H1 (cell line): ENCODE measurements at regions not wholly inside any gene's neighbourhood (a gene's known extent, or its start where the extent isn't known, plus 50 kb on each side); places are given as distances from the start of the nearest gene placed in this dataset.
"Not testable (repeated sequence)": the region's sequence is repeated elsewhere in the genome, so short reads cannot be mapped to it uniquely, and the experiment has no call there.

Experiments
- CHD2 ChIP-seq: IDR thresholded peaks from 2 replicates; pipeline ENCODE4 v1.6.1; 2012; ENCODE audit warnings: low read length, improper control_type of control experiment
- EP300 ChIP-seq, 2 experiments: IDR thresholded peaks; 1 replicate in 1 of 2; 2 replicates in 1 of 2; pipeline ENCODE4 v1.6.1; 2011 to 2012; ENCODE audit warnings: low read depth in 2 of 2, low read length in 2 of 2, mild to moderate bottlenecking in 2 of 2, borderline replicate concordance in 1 of 2, inconsistent platforms in 1 of 2, moderate library complexity in 1 of 2
- EZH2 ChIP-seq: fragments of 200-600 bp; sonication (generic); IDR thresholded peaks from 2 replicates; pipeline ENCODE4 v1.7.1; 2012; ENCODE audit warnings: low read depth, mild to moderate bottlenecking, moderate library complexity, low read length, inconsistent platforms; ENCODE audit not compliant: severe bottlenecking
- FOSL1 ChIP-seq: IDR thresholded peaks from 2 replicates; pipeline ENCODE4 v1.6.1; 2011; ENCODE audit warnings: mild to moderate bottlenecking, low read depth, low read length, moderate library complexity; ENCODE audit not compliant: insufficient read depth
- HDAC2 ChIP-seq, 2 experiments: fragments of 300-600 bp in 1 of 2; sonication (generic) in 1 of 2; IDR thresholded peaks; 2 replicates each; pipeline ENCODE4 v1.6.1; 2011 to 2012; ENCODE audit warnings: low read depth in 2 of 2, low read length in 2 of 2, mild to moderate bottlenecking in 2 of 2, moderate library complexity in 2 of 2, borderline replicate concordance in 1 of 2, inconsistent platforms in 1 of 2
- MAFK ChIP-seq: IDR thresholded peaks from 2 replicates; pipeline ENCODE4 v1.6.1; 2012; ENCODE audit warnings: low read depth, mild to moderate bottlenecking, improper control_type of control experiment, low read length
- POLR2A ChIP-seq, 2 experiments: IDR thresholded peaks; 1 replicate in 1 of 2; 2 replicates in 1 of 2; pipeline ENCODE4 v1.6.1; 2011; ENCODE audit warnings: low read depth in 2 of 2, low read length in 2 of 2, mild to moderate bottlenecking in 2 of 2; ENCODE audit errors: control extremely low read depth in 1 of 2
- RBBP5 ChIP-seq: IDR thresholded peaks from 2 replicates; pipeline ENCODE4 v1.7.1; 2012; ENCODE audit warnings: low read depth, mild to moderate bottlenecking, inconsistent platforms, low read length, moderate library complexity, borderline replicate concordance
- SIRT6 ChIP-seq: IDR thresholded peaks from one replicate; pipeline ENCODE4 v1.7.1; 2012; ENCODE audit warnings: low read length, inconsistent platforms
- SP1 ChIP-seq: IDR thresholded peaks from 2 replicates; pipeline ENCODE4 v1.6.1; 2011; ENCODE audit warnings: low read depth, low read length
- YY1 ChIP-seq: IDR thresholded peaks from 2 replicates; pipeline ENCODE4 v1.6.1; 2011; ENCODE audit warnings: low read depth, mild to moderate bottlenecking, low read length
- ZNF274 ChIP-seq: IDR thresholded peaks from 2 replicates; pipeline ENCODE4 v1.7.0; 2012; ENCODE audit warnings: low read length, borderline replicate concordance; ENCODE audit errors: extremely low read depth
- TF ChIP-seq, protein P1 (sequence below), 3 experiments: IDR thresholded peaks; 1 replicate in 2 of 3; 2 replicates in 1 of 3; pipeline versions ENCODE4 v1.5.1 to v1.6.1; 2011; ENCODE audit warnings: low read length in 3 of 3, mild to moderate bottlenecking in 3 of 3, inconsistent platforms in 2 of 3, low read depth in 1 of 3, moderate library complexity in 1 of 3; ENCODE audit not compliant: insufficient read depth in 1 of 3; ENCODE audit errors: control extremely low read depth in 1 of 3

DNA sequence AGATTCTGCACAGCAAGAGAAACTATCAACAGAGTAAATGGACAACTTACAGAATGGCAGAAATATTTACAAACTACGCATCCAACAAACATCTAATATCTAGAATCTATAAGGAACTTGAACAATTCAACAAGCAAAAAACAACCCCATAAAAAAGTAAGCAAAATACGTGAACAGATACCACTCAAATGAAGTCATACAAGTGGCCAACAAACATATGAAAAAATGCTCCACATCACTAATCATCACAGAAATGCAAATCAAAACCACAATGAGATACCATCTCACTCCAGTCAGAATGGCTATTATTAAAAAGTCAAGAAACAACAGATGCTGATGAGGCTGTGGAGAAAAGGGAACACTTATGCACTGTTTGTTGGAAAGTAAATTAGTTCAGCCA lies 540.3 kb upstream of the DPPA4 start:
- not testable (repeated sequence) for TF ChIP-seq FOSL1; EP300 (IDR thresholded peaks at IDR 0.05; ENCODE audit: borderline replicate concordance in 1 of 2, low read depth in 2 of 2, low read length in 2 of 2); POLR2A (IDR thresholded peaks at IDR 0.05; ENCODE audit: control extremely low read depth in 1 of 2, low read depth in 2 of 2, low read length in 2 of 2); CHD2; EZH2; MAFK; RBBP5; ZNF274; HDAC2 (IDR thresholded peaks at IDR 0.05; ENCODE audit: borderline replicate concordance in 1 of 2, low read depth in 2 of 2, low read length in 2 of 2); SP1; SIRT6; YY1
- TF ChIP-seq, protein P1, sequence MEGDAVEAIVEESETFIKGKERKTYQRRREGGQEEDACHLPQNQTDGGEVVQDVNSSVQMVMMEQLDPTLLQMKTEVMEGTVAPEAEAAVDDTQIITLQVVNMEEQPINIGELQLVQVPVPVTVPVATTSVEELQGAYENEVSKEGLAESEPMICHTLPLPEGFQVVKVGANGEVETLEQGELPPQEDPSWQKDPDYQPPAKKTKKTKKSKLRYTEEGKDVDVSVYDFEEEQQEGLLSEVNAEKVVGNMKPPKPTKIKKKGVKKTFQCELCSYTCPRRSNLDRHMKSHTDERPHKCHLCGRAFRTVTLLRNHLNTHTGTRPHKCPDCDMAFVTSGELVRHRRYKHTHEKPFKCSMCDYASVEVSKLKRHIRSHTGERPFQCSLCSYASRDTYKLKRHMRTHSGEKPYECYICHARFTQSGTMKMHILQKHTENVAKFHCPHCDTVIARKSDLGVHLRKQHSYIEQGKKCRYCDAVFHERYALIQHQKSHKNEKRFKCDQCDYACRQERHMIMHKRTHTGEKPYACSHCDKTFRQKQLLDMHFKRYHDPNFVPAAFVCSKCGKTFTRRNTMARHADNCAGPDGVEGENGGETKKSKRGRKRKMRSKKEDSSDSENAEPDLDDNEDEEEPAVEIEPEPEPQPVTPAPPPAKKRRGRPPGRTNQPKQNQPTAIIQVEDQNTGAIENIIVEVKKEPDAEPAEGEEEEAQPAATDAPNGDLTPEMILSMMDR (IDR thresholded peaks at IDR 0.05; ENCODE audit: control extremely low read depth in 1 of 3, insufficient read depth in 1 of 3, low read depth in 1 of 3, low read length in 3 of 3): not testable (repeated sequence)
